CD4-positive, alpha-beta memory T cell (primary cell): ENCODE measurements at regions not wholly inside any gene's neighbourhood (a gene's known extent, or its start where the extent isn't known, plus 50 kb on each side); places are given as distances from the start of the nearest gene placed in this dataset.

ENCODE experiments used
- CTCF ChIA-PET: fragments of 350-600 bp; sonication (Branson Sonifier 250); formaldehyde crosslinking; loops from one replicate; lab custom pipeline; 2021; ENCODE audit warnings: inconsistent platforms; ENCODE audit not compliant: partially characterized antibody; lab: Charles Lee
- POLR2A ChIA-PET: fragments of 350-600 bp; sonication (Branson Sonifier 250); formaldehyde crosslinking; loops from one replicate; lab custom pipeline; 2021; ENCODE audit not compliant: partially characterized antibody; lab: Charles Lee
- DNase-seq, 5 donors: peaks; one replicate each; pipeline versions ENCODE4 v3.0.0 to v3.0.0-alpha.2; 2020 to 2022; ENCODE audit warnings: mixed read lengths in 1 of 5
- H3K27ac ChIP-seq: one replicate; pipeline ENCODE4 v1.7.0; 2013; ENCODE audit warnings: low read depth, low read length
- H3K27me3 ChIP-seq: 2 replicates; pipeline ENCODE4 v1.7.0; 2013; ENCODE audit warnings: mild to moderate bottlenecking, low read length, moderate library complexity; ENCODE audit not compliant: insufficient read depth
- H3K36me3 ChIP-seq: 2 replicates; pipeline ENCODE4 v1.7.0; 2013; ENCODE audit warnings: mild to moderate bottlenecking, low read length, moderate library complexity; ENCODE audit not compliant: insufficient read depth
- H3K4me1 ChIP-seq: 2 replicates; pipeline ENCODE4 v1.7.0; 2013; ENCODE audit warnings: mild to moderate bottlenecking, low read length, moderate library complexity; ENCODE audit not compliant: insufficient read depth
- H3K4me3 ChIP-seq, 2 donors: one replicate each; pipeline ENCODE4 v1.7.0; 2013; ENCODE audit warnings: low read length in 2 of 2, mild to moderate bottlenecking in 1 of 2
- H3K9me3 ChIP-seq, 2 donors: one replicate each; pipeline ENCODE4 v1.7.0; 2013; ENCODE audit warnings: low read length in 2 of 2, control low read depth in 1 of 2; ENCODE audit not compliant: control insufficient read depth in 1 of 2
- H3K27ac Mint-ChIP-seq, 7 donors: one replicate each; pipeline ENCODE4 v1.8.0; 2020 to 2021; ENCODE audit warnings: mixed read lengths in 7 of 7, mild to moderate bottlenecking in 6 of 7, inconsistent platforms in 3 of 7, moderate library complexity in 3 of 7
- H3K27me3 Mint-ChIP-seq, 2 donors: one replicate each; pipeline ENCODE4 v1.8.0; 2020 to 2021; ENCODE audit warnings: mixed read lengths in 2 of 2
- H3K36me3 Mint-ChIP-seq, 2 donors: one replicate each; pipeline ENCODE4 v1.8.0; 2020 to 2021; ENCODE audit warnings: mixed read lengths in 2 of 2, inconsistent platforms in 1 of 2, mild to moderate bottlenecking in 1 of 2
- H3K4me1 Mint-ChIP-seq, 4 donors: one replicate each; pipeline ENCODE4 v1.8.0; 2020 to 2021; ENCODE audit warnings: mixed read lengths in 4 of 4, mild to moderate bottlenecking in 1 of 4
- H3K4me3 Mint-ChIP-seq, 8 donors: one replicate each; pipeline ENCODE4 v1.8.0; 2020 to 2021; ENCODE audit warnings: mixed read lengths in 8 of 8, mild to moderate bottlenecking in 7 of 8, moderate library complexity in 6 of 8, inconsistent platforms in 3 of 8
- H3K9me3 Mint-ChIP-seq, 8 donors: one replicate each; pipeline ENCODE4 v1.8.0; 2020 to 2021; ENCODE audit warnings: mixed read lengths in 8 of 8, mild to moderate bottlenecking in 5 of 8, inconsistent platforms in 3 of 8, moderate library complexity in 1 of 8
- intact Hi-C: fragments of 100-400 bp; cut with micrococcal nuclease; formaldehyde crosslinking; loops from one replicate; pipeline ENCODE4 v1.15.1; 2023

- CTCF ChIA-PET, result interaction anchor here (0.6 to 17.5 kb wide), 14 partner anchors 12 to 998 kb away, joined by 3 to 591 read pairs (median 24); no protein-coding TSS in a partner anchor
- intact Hi-C loops, result no loop called here
- no peak for DNase-seq
- H3K4me1 ChIP-seq, result peaks cover 76% of the 10 kb centered on the region
- Mint-ChIP-seq H3K4me1 (peaks cover 57 to 77% (median 66%) of the 10 kb centered on the region in 4 donors), H3K36me3 (peaks cover 26 to 38% of the 10 kb centered on the region in 2 donors), H3K4me3 (peak overlapping the region in 6 of 8 donors; percentile 35 to 85 (median 82)), H3K9me3 (peaks cover 0 to 2% (median 0%) of the 10 kb centered on the region in 8 donors), H3K27ac (peak overlapping the region; percentile 89 to 98 (median 93)), H3K27me3 (no peaks in the 10 kb centered on the region)
- POLR2A ChIA-PET, result interaction anchor here (1.6 to 8.1 kb wide), 14 partner anchors 12 to 309 kb away, joined by 4 to 370 read pairs (median 20); partner anchors contain the start of genes C6orf62 and RIPOR2
- no peaks in the 10 kb centered on the region for H3K27me3 ChIP-seq
- H3K36me3 ChIP-seq, result no peaks in the 10 kb centered on the region
- H3K4me3 ChIP-seq, result no peak overlapping the region
- H3K9me3 ChIP-seq, result no peaks in the 10 kb centered on the region
- H3K27ac ChIP-seq, result peak overlapping the region; percentile 75
Measured at GRCh38 chr6:25028328-25028727, 92.6 kb upstream of the RIPOR2 start.

- Histone ChIP-seq H3K4me1 (peaks cover 83% of the 10 kb centered on the region), H3K27me3 (no peaks in the 10 kb centered on the region), H3K4me3 (no peak overlapping the region), H3K9me3 (no peaks in the 10 kb centered on the region), H3K36me3 (no peaks in the 10 kb centered on the region), H3K27ac (no peak overlapping the region)
- H3K4me1 Mint-ChIP-seq, result peaks cover 59 to 82% (median 71%) of the 10 kb centered on the region in 4 donors
- intact Hi-C loops, result no loop called here
- no peaks in the 10 kb centered on the region for H3K9me3 Mint-ChIP-seq
- H3K27ac Mint-ChIP-seq, result peak overlapping the region in 6 of 7 donors; percentile 48 to 89 (median 72)
- POLR2A ChIA-PET, result interaction anchor here (0.9 to 2.1 kb wide), 6 partner anchors 9 to 199 kb away, joined by 3 to 12 read pairs (median 5); no protein-coding TSS in a partner anchor
- peaks cover 17 to 26% of the 10 kb centered on the region in 2 donors for H3K36me3 Mint-ChIP-seq
- no peak for DNase-seq
- no peaks in the 10 kb centered on the region for H3K27me3 Mint-ChIP-seq
- H3K4me3 Mint-ChIP-seq, result peak overlapping the region in 4 of 8 donors; percentile 8 to 36 (median 16)
- CTCF ChIA-PET, result interaction anchor here (3.3 to 17.5 kb wide), 4 partner anchors 13 to 42 kb away, joined by 16 to 591 read pairs (median 56); no protein-coding TSS in a partner anchor
Measured at GRCh38 chr6:25032934-25033333, 97.2 kb upstream of the RIPOR2 start.

GRCh38 chr6:25034431-25034921 lies 98.7 kb upstream of the RIPOR2 start:
- peak overlapping the region; percentile 84 to 93 (median 90) for H3K4me3 Mint-ChIP-seq
- no peaks in the 10 kb centered on the region for H3K27me3 Mint-ChIP-seq
- H3K27ac Mint-ChIP-seq, result peak overlapping the region; percentile 92 to 100 (median 96)
- H3K9me3 ChIP-seq, result no peaks in the 10 kb centered on the region
- no peak for DNase-seq
- H3K27me3 ChIP-seq, result no peaks in the 10 kb centered on the region
- H3K9me3 Mint-ChIP-seq, result no peaks in the 10 kb centered on the region
- peaks cover 87% of the 10 kb centered on the region for H3K4me1 ChIP-seq
- peaks cover 64 to 85% (median 73%) of the 10 kb centered on the region in 4 donors for H3K4me1 Mint-ChIP-seq
- intact Hi-C loops, result no loop called here
- H3K36me3 Mint-ChIP-seq, result peaks cover 11 to 20% of the 10 kb centered on the region in 2 donors
- CTCF ChIA-PET, result interaction anchor here (1.1 to 24.7 kb wide), 8 partner anchors 2 to 177 kb away, joined by 3 to 591 read pairs (median 17); no protein-coding TSS in a partner anchor
- H3K27ac ChIP-seq, result peak overlapping the region; percentile 69
- no peaks in the 10 kb centered on the region for H3K36me3 ChIP-seq
- peak overlapping the region; percentile 37 to 68 for H3K4me3 ChIP-seq
- POLR2A ChIA-PET, result interaction anchor here (1.2 to 13.7 kb wide), 11 partner anchors 7 to 176 kb away, joined by 3 to 370 read pairs (median 12); partner anchors contain the start of gene RIPOR2

DNA sequence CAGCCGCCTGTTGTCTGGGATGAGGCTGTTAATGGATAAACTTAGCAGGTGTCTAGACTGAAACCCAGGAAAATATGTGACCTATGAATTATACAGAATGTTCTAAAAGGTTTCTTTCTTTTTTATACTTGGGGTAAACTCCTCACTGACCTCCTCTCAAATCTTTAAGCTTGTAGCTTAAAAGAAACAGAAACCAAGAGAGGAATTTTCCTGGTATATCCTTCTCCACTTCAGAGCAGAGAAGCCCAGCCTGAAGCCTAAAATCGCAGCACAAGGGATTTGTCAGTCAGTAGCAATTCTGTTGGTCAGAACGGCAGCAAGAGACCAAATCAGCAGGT lies 99.4 kb upstream of the RIPOR2 start:
- Histone ChIP-seq H3K27ac (peak overlapping the region; percentile 69), H3K36me3 (no peaks in the 10 kb centered on the region), H3K27me3 (no peaks in the 10 kb centered on the region), H3K9me3 (no peaks in the 10 kb centered on the region), H3K4me1 (peaks cover 87% of the 10 kb centered on the region), H3K4me3 (peak overlapping the region; percentile 44 to 68)
- ChIA-PET CTCF (interaction anchor here (1.3 to 24.7 kb wide), 8 partner anchors 3 to 178 kb away, joined by 3 to 591 read pairs (median 17); no protein-coding TSS in a partner anchor), POLR2A (interaction anchor here (0.7 to 13.7 kb wide), 17 partner anchors 8 to 1021 kb away, joined by 3 to 370 read pairs (median 8); partner anchors contain the start of gene RIPOR2)
- H3K4me1 Mint-ChIP-seq, result peaks cover 63 to 85% (median 72%) of the 10 kb centered on the region in 4 donors
- peaks cover 5 to 17% of the 10 kb centered on the region in 2 donors for H3K36me3 Mint-ChIP-seq
- no peaks in the 10 kb centered on the region for H3K27me3 Mint-ChIP-seq
- DNase-seq, result no peak
- peak overlapping the region; percentile 92 to 100 (median 96) for H3K27ac Mint-ChIP-seq
- no peaks in the 10 kb centered on the region for H3K9me3 Mint-ChIP-seq
- intact Hi-C loops, result loop anchor here (1.0 kb wide), 1 partner anchor 8 kb away; no protein-coding TSS in a partner anchor
- peak overlapping the region; percentile 84 to 93 (median 90) for H3K4me3 Mint-ChIP-seq

- intact Hi-C loops, result loop anchor here (1.0 to 2.0 kb wide), 2 partner anchors 8 to 15 kb away; no protein-coding TSS in a partner anchor
- H3K27ac Mint-ChIP-seq, result peak overlapping the region; percentile 92 to 100 (median 96)
- H3K4me1 ChIP-seq, result peaks cover 88% of the 10 kb centered on the region
- peak overlapping the region; percentile 69 for H3K27ac ChIP-seq
- no peaks in the 10 kb centered on the region for H3K27me3 ChIP-seq
- H3K36me3 Mint-ChIP-seq, result peaks cover 4 to 15% of the 10 kb centered on the region in 2 donors
- H3K9me3 ChIP-seq, result no peaks in the 10 kb centered on the region
- POLR2A ChIA-PET, result interaction anchor here (0.7 to 13.7 kb wide), 19 partner anchors 8 to 1020 kb away, joined by 3 to 370 read pairs (median 7); partner anchors contain the start of gene RIPOR2
- no peaks in the 10 kb centered on the region for H3K36me3 ChIP-seq
- H3K4me1 Mint-ChIP-seq, result peaks cover 61 to 88% (median 72%) of the 10 kb centered on the region in 4 donors
- peak; percentile 34 to 51 (median 37) for DNase-seq
- no peaks in the 10 kb centered on the region for H3K9me3 Mint-ChIP-seq
- peak overlapping the region; percentile 44 to 68 for H3K4me3 ChIP-seq
- peak overlapping the region; percentile 84 to 93 (median 90) for H3K4me3 Mint-ChIP-seq
- no peaks in the 10 kb centered on the region for H3K27me3 Mint-ChIP-seq
- CTCF ChIA-PET, result interaction anchor here (1.3 to 24.7 kb wide), 8 partner anchors 4 to 178 kb away, joined by 3 to 591 read pairs (median 17); no protein-coding TSS in a partner anchor
Measured at GRCh38 chr6:25035512-25036435, 100.0 kb upstream of the RIPOR2 start.

GRCh38 chr6:25036461-25036860 lies 100.7 kb upstream of the RIPOR2 start:
- DNase-seq, result no peak
- intact Hi-C loops, result loop anchor here (2.0 kb wide), 1 partner anchor 14 kb away; no protein-coding TSS in a partner anchor
- Histone ChIP-seq H3K36me3 (no peaks in the 10 kb centered on the region), H3K27me3 (no peaks in the 10 kb centered on the region), H3K9me3 (no peaks in the 10 kb centered on the region), H3K4me3 (peak overlapping the region in 1 of 2 donors; percentile 68), H3K27ac (peak overlapping the region; percentile 69), H3K4me1 (peaks cover 89% of the 10 kb centered on the region)
- ChIA-PET CTCF (interaction anchor here (1.5 to 24.7 kb wide), 7 partner anchors 4 to 103 kb away, joined by 4 to 591 read pairs (median 18); no protein-coding TSS in a partner anchor), POLR2A (interaction anchor here (0.8 to 13.7 kb wide), 12 partner anchors 8 to 180 kb away, joined by 3 to 370 read pairs (median 12); partner anchors contain the start of gene RIPOR2)
- no peaks in the 10 kb centered on the region for H3K27me3 Mint-ChIP-seq
- H3K9me3 Mint-ChIP-seq, result no peaks in the 10 kb centered on the region
- H3K4me3 Mint-ChIP-seq, result peak overlapping the region; percentile 84 to 93 (median 90)
- H3K4me1 Mint-ChIP-seq, result peaks cover 63 to 91% (median 76%) of the 10 kb centered on the region in 4 donors
- peaks cover 0 to 17% of the 10 kb centered on the region in 2 donors for H3K36me3 Mint-ChIP-seq
- H3K27ac Mint-ChIP-seq, result peak overlapping the region; percentile 92 to 100 (median 96)
